H9 (cell line): ENCODE measurements at regions not wholly inside any gene's neighbourhood (a gene's known extent, or its start where the extent isn't known, plus 50 kb on each side); places are given as distances from the start of the nearest gene placed in this dataset.

Experiments used
- DNase-seq: peaks from one replicate; pipeline ENCODE4 v3.0.0-alpha.2; 2017
- H2AFZ ChIP-seq: one replicate; pipeline ENCODE4 v1.6.1; 2013; ENCODE audit warnings: mild to moderate bottlenecking, low read length, control low read depth, moderate library complexity
- H2AK5ac ChIP-seq: 2 replicates; pipeline ENCODE4 v1.6.1; 2013; ENCODE audit warnings: low read length, control low read depth, mixed read lengths; ENCODE audit not compliant: insufficient read length
- H2BK120ac ChIP-seq: one replicate; pipeline ENCODE4 v1.6.1; 2013; ENCODE audit warnings: low read depth, mild to moderate bottlenecking, low read length, control low read depth, inconsistent platforms; ENCODE audit not compliant: poor library complexity, severe bottlenecking
- H2BK12ac ChIP-seq: 2 replicates; pipeline ENCODE4 v1.6.1; 2013; ENCODE audit warnings: low read length, control low read depth, mixed read lengths, low read depth; ENCODE audit not compliant: insufficient read length
- H2BK15ac ChIP-seq: 2 replicates; pipeline ENCODE4 v1.6.1; 2013; ENCODE audit warnings: low read depth, low read length, control low read depth
- H2BK20ac ChIP-seq: one replicate; pipeline ENCODE4 v1.6.1; 2013; ENCODE audit warnings: low read depth, mild to moderate bottlenecking, low read length, control low read depth, inconsistent platforms; ENCODE audit not compliant: poor library complexity, severe bottlenecking
- H2BK5ac ChIP-seq: 2 replicates; pipeline ENCODE4 v1.6.1; 2013; ENCODE audit warnings: low read length, control low read depth, mixed read lengths; ENCODE audit not compliant: insufficient read length
- H3K14ac ChIP-seq: 2 replicates; pipeline ENCODE4 v1.6.1; 2013; ENCODE audit warnings: low read length, control low read depth; ENCODE audit not compliant: insufficient read depth
- H3K18ac ChIP-seq: 2 replicates; pipeline ENCODE4 v1.6.1; 2013; ENCODE audit warnings: low read depth, mild to moderate bottlenecking, mixed read lengths, low read length, control low read depth; ENCODE audit not compliant: insufficient read length
- H3K23ac ChIP-seq: 2 replicates; pipeline ENCODE4 v1.6.1; 2013; ENCODE audit warnings: low read length, control low read depth, mixed read lengths, low read depth; ENCODE audit not compliant: insufficient read length
- H3K23me2 ChIP-seq: 2 replicates; pipeline ENCODE4 v1.6.1; 2013; ENCODE audit warnings: low read depth, mild to moderate bottlenecking, mixed read lengths, low read length, control low read depth; ENCODE audit not compliant: insufficient read length, poor library complexity, severe bottlenecking
- H3K27ac ChIP-seq: 2 replicates; pipeline ENCODE4 v1.5.1; 2013; ENCODE audit warnings: low read length, control low read depth, mixed read lengths, low read depth; ENCODE audit not compliant: insufficient read length
- H3K27me3 ChIP-seq: 2 replicates; pipeline ENCODE4 v1.6.1; 2013; ENCODE audit warnings: low read length, control low read depth, inconsistent platforms; ENCODE audit not compliant: insufficient read depth
- H3K4ac ChIP-seq: 2 replicates; pipeline ENCODE4 v1.6.1; 2013; ENCODE audit warnings: low read depth, mild to moderate bottlenecking, control low read depth, inconsistent platforms, low read length, moderate library complexity
- H3K4me1 ChIP-seq: 2 replicates; pipeline ENCODE4 v1.6.1; 2013; ENCODE audit warnings: low read length, control low read depth, inconsistent platforms; ENCODE audit not compliant: insufficient read depth
- H3K4me2 ChIP-seq: 2 replicates; pipeline ENCODE4 v1.6.1; 2013; ENCODE audit warnings: low read length, control low read depth, mixed read lengths; ENCODE audit not compliant: insufficient read length, insufficient read depth
- H3K56ac ChIP-seq: 2 replicates; pipeline ENCODE4 v1.6.1; 2013; ENCODE audit warnings: low read depth, mild to moderate bottlenecking, mixed read lengths, low read length, control low read depth; ENCODE audit not compliant: insufficient read length
- H3K79me1 ChIP-seq: 2 replicates; pipeline ENCODE4 v1.6.1; 2013; ENCODE audit warnings: low read depth, mild to moderate bottlenecking, moderate library complexity, low read length, control low read depth, inconsistent platforms; ENCODE audit not compliant: insufficient read depth, poor library complexity, severe bottlenecking
- H3K79me2 ChIP-seq: 2 replicates; pipeline ENCODE4 v1.6.1; 2013; ENCODE audit warnings: low read length, control low read depth, inconsistent platforms; ENCODE audit not compliant: insufficient read depth
- H3K9ac ChIP-seq: 2 replicates; pipeline ENCODE4 v1.6.1; 2013; ENCODE audit warnings: low read length, control low read depth, mixed read lengths; ENCODE audit not compliant: insufficient read length; ENCODE audit errors: extremely low read depth
- H3K9me3 ChIP-seq: one replicate; pipeline ENCODE4 v1.6.1; 2013; ENCODE audit warnings: low read depth, low read length, inconsistent platforms; ENCODE audit not compliant: control insufficient read depth
- H3T11ph ChIP-seq: one replicate; pipeline ENCODE4 v1.6.1; 2013; ENCODE audit warnings: mild to moderate bottlenecking, low read length, control low read depth, inconsistent platforms
- H4K20me1 ChIP-seq: one replicate; pipeline ENCODE4 v1.6.1; 2013; ENCODE audit not compliant: control insufficient read depth, insufficient read length, insufficient read depth
- H4K5ac ChIP-seq: 2 replicates; pipeline ENCODE4 v1.6.1; 2013; ENCODE audit warnings: low read depth, mild to moderate bottlenecking, mixed read lengths, low read length, control low read depth; ENCODE audit not compliant: insufficient read length
- H4K8ac ChIP-seq: replicated peaks from 2 replicates; pipeline ENCODE4 v1.6.1; 2013; ENCODE audit warnings: low read length, control low read depth, mixed read lengths, low read depth; ENCODE audit not compliant: insufficient read length
- H4K91ac ChIP-seq: 2 replicates; pipeline ENCODE4 v1.6.1; 2013; ENCODE audit warnings: low read depth, mild to moderate bottlenecking, moderate library complexity, mixed read lengths, low read length, control low read depth; ENCODE audit not compliant: insufficient read length
- H3K27ac Mint-ChIP-seq, 3 experiments: 2 replicates in 2 of 3; 3 replicates in 1 of 3; pipeline ENCODE4 v1.8.0; 2020 to 2021; ENCODE audit warnings: mixed read lengths in 3 of 3, mild to moderate bottlenecking in 1 of 3, moderate library complexity in 1 of 3
- H3K27me3 Mint-ChIP-seq: 2 replicates; pipeline ENCODE4 v1.8.0; 2021; ENCODE audit warnings: low read depth, mild to moderate bottlenecking, moderate library complexity, mixed read lengths
- H3K36me3 Mint-ChIP-seq, 3 experiments: 2 replicates in 2 of 3; 3 replicates in 1 of 3; pipeline ENCODE4 v1.8.0; 2020 to 2021; ENCODE audit warnings: low read depth in 3 of 3, mixed read lengths in 3 of 3; ENCODE audit not compliant: insufficient read depth in 1 of 3
- H3K4me1 Mint-ChIP-seq, 2 experiments: 2 replicates each; pipeline ENCODE4 v1.8.0; 2020; ENCODE audit warnings: mixed read lengths in 2 of 2
- H3K4me3 Mint-ChIP-seq, 2 experiments: 2 replicates in 1 of 2; 3 replicates in 1 of 2; pipeline ENCODE4 v1.8.0; 2020 to 2021; ENCODE audit warnings: mild to moderate bottlenecking in 2 of 2, mixed read lengths in 2 of 2, moderate library complexity in 1 of 2
- H3K9me3 Mint-ChIP-seq, 2 experiments: 2 replicates in 1 of 2; 3 replicates in 1 of 2; pipeline ENCODE4 v1.8.0; 2020; ENCODE audit warnings: mild to moderate bottlenecking in 2 of 2, mixed read lengths in 2 of 2, moderate library complexity in 1 of 2
- WGBS: extraction: QIAGEN DNeasy Blood & Tissue Kit; methylation state at CpG from one replicate; pipeline ENCODE4 v1.1.7; 2013; ENCODE audit warnings: missing lambda C conversion rate, low lambda C conversion rate, mixed read lengths; ENCODE audit not compliant: insufficient read length; ENCODE audit errors: extremely low coverage; 5-methylcytosine and 5-hydroxymethylcytosine counted together
- TF ChIP-seq, protein P1 (sequence below): fragments of 200-600 bp; sonication (generic); conservative IDR thresholded peaks from 3 replicates; pipeline ENCODE4 v1.8.0; 2021; ENCODE audit warnings: antibody characterized with exemption, mild to moderate bottlenecking

DNA sequence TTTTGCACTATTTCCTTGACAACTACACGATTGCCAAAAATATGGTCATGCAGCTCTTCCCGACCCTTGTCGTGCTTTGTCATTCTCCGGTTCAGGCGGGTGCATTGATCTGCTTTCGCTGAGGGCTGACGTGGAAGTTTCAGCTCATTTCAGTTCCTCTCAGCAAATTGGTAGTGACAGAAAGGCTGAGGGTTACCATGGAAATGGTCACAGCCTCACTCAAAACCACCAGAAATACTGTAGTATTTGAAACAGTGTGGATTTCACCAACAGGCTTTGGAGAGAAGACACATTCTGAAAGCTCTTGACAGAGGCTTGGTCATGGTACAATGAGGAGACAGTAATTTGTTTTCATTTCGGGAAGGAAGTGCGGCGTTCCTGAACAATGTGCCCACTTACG lies 99.7 kb upstream of the EXOC2 start:
- Histone ChIP-seq H3K9me3 (no peaks in the 10 kb centered on the region), H3K56ac (no peak overlapping the region), H3K4me2 (no peak overlapping the region), H2BK5ac (no peak overlapping the region), H3K9ac (no peak overlapping the region), H3K18ac (no peak overlapping the region), H2BK120ac (no peak overlapping the region), H2BK20ac (no peak overlapping the region), H2BK12ac (no peak overlapping the region), H3K27ac (no peak overlapping the region), H2AK5ac (no peak overlapping the region), H3K79me1 (no peaks in the 10 kb centered on the region), H4K5ac (no peak overlapping the region), H3K27me3 (no peaks in the 10 kb centered on the region), H3K4me1 (peaks cover 3% of the 10 kb centered on the region; the same call in 1 of the 2 replicates), H3K79me2 (no peaks in the 10 kb centered on the region), H3K4ac (no peak overlapping the region), H3T11ph (no peak overlapping the region), H3K14ac (no peak overlapping the region), H4K20me1 (no peaks in the 10 kb centered on the region), H3K23ac (no peak overlapping the region), H2BK15ac (no peak overlapping the region), H3K23me2 (no peaks in the 10 kb centered on the region), H4K91ac (no peak overlapping the region), H4K8ac (no peak overlapping the region), H2AFZ (no peak overlapping the region)
- Mint-ChIP-seq H3K36me3 (peaks cover 0 to 5% (median 2%) of the 10 kb centered on the region in 3 experiments; a peak in 2 of 7 replicates), H3K4me1 (peaks cover 4 to 7% of the 10 kb centered on the region in 2 experiments; a peak in 3 of 4 replicates), H3K9me3 (peaks cover 2% of the 10 kb centered on the region in 2 experiments; a peak in 3 of 5 replicates), H3K27me3 (no peaks in the 10 kb centered on the region; the same call in 1 of the 2 replicates), H3K4me3 (no peak overlapping the region), H3K27ac (no peak overlapping the region)
- no CpG with 5 or more reads among the region's 11 CpGs for WGBS
- DNase-seq, result no peak
- TF ChIP-seq, protein P1, sequence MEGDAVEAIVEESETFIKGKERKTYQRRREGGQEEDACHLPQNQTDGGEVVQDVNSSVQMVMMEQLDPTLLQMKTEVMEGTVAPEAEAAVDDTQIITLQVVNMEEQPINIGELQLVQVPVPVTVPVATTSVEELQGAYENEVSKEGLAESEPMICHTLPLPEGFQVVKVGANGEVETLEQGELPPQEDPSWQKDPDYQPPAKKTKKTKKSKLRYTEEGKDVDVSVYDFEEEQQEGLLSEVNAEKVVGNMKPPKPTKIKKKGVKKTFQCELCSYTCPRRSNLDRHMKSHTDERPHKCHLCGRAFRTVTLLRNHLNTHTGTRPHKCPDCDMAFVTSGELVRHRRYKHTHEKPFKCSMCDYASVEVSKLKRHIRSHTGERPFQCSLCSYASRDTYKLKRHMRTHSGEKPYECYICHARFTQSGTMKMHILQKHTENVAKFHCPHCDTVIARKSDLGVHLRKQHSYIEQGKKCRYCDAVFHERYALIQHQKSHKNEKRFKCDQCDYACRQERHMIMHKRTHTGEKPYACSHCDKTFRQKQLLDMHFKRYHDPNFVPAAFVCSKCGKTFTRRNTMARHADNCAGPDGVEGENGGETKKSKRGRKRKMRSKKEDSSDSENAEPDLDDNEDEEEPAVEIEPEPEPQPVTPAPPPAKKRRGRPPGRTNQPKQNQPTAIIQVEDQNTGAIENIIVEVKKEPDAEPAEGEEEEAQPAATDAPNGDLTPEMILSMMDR, result no peak
